Ascending aorta (tissue), 2 donors: ENCODE measurements at regions not wholly inside any gene's neighbourhood (a gene's known extent, or its start where the extent isn't known, plus 50 kb on each side); places are given as distances from the start of the nearest gene placed in this dataset.

Experiments
- DNase-seq, 2 donors: peaks; one replicate each; pipeline ENCODE4 v3.0.0-alpha.2; 2019; ENCODE audit warnings: low spot score in 2 of 2
- H3K27ac ChIP-seq, 2 donors: fragments of 200-600 bp; sonication (generic); one replicate each; pipeline ENCODE4 v1.5.1; 2016 to 2017; ENCODE audit warnings: mild to moderate bottlenecking in 1 of 2
- H3K27me3 ChIP-seq: fragments of 200-600 bp; sonication (generic); one replicate; pipeline ENCODE4 v1.5.1; 2017
- H3K36me3 ChIP-seq, 2 donors: fragments of 200-600 bp; sonication (generic); one replicate each; pipeline ENCODE4 v1.5.1; 2016
- H3K4me1 ChIP-seq, 2 donors: fragments of 200-600 bp; sonication (generic); one replicate each; pipeline ENCODE4 v1.5.1; 2016 to 2017; ENCODE audit warnings: mild to moderate bottlenecking in 1 of 2
- H3K4me3 ChIP-seq, 2 donors: fragments of 200-600 bp; sonication (generic); one replicate each; pipeline ENCODE4 v1.5.1; 2016 to 2017; ENCODE audit warnings: mild to moderate bottlenecking in 1 of 2
- H3K9me3 ChIP-seq, 2 donors: fragments of 200-600 bp; sonication (generic); one replicate each; pipeline ENCODE4 v1.5.1; 2016
- CTCF ChIP-seq, 3 experiments: fragments of 200-600 bp in 2 of 3; fragments of 450-650 bp in 1 of 3; sonication (generic) in 2 of 3; IDR thresholded peaks; one replicate each; pipeline ENCODE4 v1.5.1; 2016 to 2019; ENCODE audit warnings: antibody characterized with exemption in 3 of 3, mild to moderate bottlenecking in 1 of 3, moderate library complexity in 1 of 3
- intact Hi-C: fragments of 100-400 bp; cut with DNase I; formaldehyde crosslinking; loops from one replicate; pipeline ENCODE4 v1.15.1; 2023

GRCh38 chr2:172226244-172227061 is 123.8 kb upstream of the DLX2 start:
- TF ChIP-seq CTCF (IDR thresholded peaks at IDR 0.05), result no peak
- intact Hi-C loops, result no loop called here
- no peak for DNase-seq
- H3K27ac ChIP-seq, result no peak overlapping the region
- H3K4me3 ChIP-seq, result no peak overlapping the region
- no peaks in the 10 kb centered on the region for H3K9me3 ChIP-seq
- no peaks in the 10 kb centered on the region for H3K4me1 ChIP-seq
- H3K36me3 ChIP-seq, result no peaks in the 10 kb centered on the region
- H3K27me3 ChIP-seq, result no peaks in the 10 kb centered on the region

GRCh38 chr2:172227719-172228118 is 125.0 kb upstream of the DLX2 start:
- no peak overlapping the region for H3K27ac ChIP-seq
- intact Hi-C loops, result no loop called here
- H3K9me3 ChIP-seq, result no peaks in the 10 kb centered on the region

DNA sequence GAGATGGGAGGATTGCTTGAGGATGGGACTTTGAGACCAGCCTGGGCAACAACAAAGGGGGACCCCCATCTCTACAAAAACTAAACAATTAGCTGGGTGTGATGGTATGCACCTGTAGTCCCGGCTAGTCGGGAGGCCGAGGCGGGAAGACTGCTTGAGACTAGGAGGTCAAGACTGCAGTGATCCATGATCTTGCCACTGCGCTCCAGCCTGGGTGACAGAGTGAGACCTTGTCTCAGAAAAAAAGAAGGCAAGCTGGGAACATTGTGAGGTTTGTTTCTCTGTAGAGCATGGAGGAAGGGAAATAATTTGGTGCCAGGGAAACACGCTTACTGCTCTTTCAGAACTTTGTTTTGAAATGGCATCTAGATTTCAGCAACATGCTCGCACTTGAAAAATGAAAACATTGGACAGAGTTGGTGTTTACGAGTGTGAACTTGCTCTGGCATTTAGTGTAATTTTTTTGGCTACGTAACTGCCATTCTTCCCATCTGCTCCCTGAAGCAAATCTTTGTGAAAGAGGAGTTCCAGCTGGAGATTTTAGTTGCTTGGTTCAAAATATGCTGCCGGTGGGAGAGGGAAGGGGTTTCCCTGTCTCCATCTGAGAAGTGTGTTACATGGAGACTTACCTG is 125.6 kb upstream of the DLX2 start:
- H3K4me3 ChIP-seq, result no peak overlapping the region
- no peak overlapping the region for H3K27ac ChIP-seq
- no peaks in the 10 kb centered on the region for H3K9me3 ChIP-seq
- no peaks in the 10 kb centered on the region for H3K36me3 ChIP-seq
- intact Hi-C loops, result no loop called here
- H3K4me1 ChIP-seq, result no peaks in the 10 kb centered on the region
- H3K27me3 ChIP-seq, result no peaks in the 10 kb centered on the region
- TF ChIP-seq CTCF (IDR thresholded peaks at IDR 0.05), result no peak
- no peak for DNase-seq

More at GRCh38 chr2:172227719-172228118, 125.0 kb upstream of the DLX2 start:
- Histone ChIP-seq H3K36me3 (no peaks in the 10 kb centered on the region), H3K4me3 (no peak overlapping the region), H3K4me1 (no peaks in the 10 kb centered on the region), H3K27me3 (no peaks in the 10 kb centered on the region)
- TF ChIP-seq CTCF (IDR thresholded peaks at IDR 0.05), result no peak
- DNase-seq, result no peak

DNA sequence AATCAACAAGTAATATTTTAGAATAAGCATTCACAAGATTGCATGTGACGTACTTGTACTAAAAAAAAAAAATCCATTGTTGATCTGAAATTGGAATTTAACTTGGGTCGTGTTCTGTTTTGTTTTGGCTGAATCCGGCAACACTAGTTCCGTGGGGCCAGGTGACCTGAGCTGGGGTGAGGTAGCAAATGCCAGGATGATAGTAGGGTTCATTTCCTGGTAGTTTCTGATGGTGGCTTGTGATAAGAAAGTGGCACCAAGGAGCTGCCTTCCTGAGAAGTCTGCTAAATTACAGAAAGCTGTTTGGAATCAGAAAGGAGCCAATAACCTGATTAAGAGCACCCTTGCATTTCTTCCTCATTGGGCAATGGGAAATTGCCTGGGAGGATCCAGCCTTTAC is 126.4 kb upstream of the DLX2 start:
- intact Hi-C loops, result no loop called here
- Histone ChIP-seq H3K27ac (no peak overlapping the region), H3K4me1 (no peaks in the 10 kb centered on the region), H3K4me3 (no peak overlapping the region), H3K27me3 (no peaks in the 10 kb centered on the region), H3K36me3 (no peaks in the 10 kb centered on the region), H3K9me3 (no peaks in the 10 kb centered on the region)
- TF ChIP-seq CTCF (IDR thresholded peaks at IDR 0.05), result no peak
- DNase-seq, result no peak

- Histone ChIP-seq H3K9me3 (no peaks in the 10 kb centered on the region), H3K36me3 (no peaks in the 10 kb centered on the region), H3K4me3 (no peak overlapping the region), H3K4me1 (no peaks in the 10 kb centered on the region), H3K27ac (no peak overlapping the region), H3K27me3 (no peaks in the 10 kb centered on the region)
- TF ChIP-seq CTCF (IDR thresholded peaks at IDR 0.05), result no peak
- intact Hi-C loops, result no loop called here
- no peak for DNase-seq
Observed at GRCh38 chr2:172230332-172230888, 127.7 kb upstream of the DLX2 start.
